Kidney (tissue), 13 donors: ENCODE measurements at regions not wholly inside any gene's neighbourhood (a gene's known extent, or its start where the extent isn't known, plus 50 kb on each side); places are given as distances from the start of the nearest gene placed in this dataset.

Experiments used
- DNase-seq, 5 donors: peaks; one replicate each; pipeline ENCODE4 v3.0.0-alpha.2; 2013 to 2020
- FAIRE-seq: peaks from 2 replicates; lab custom pipeline; 2012; peaks lifted over from hg19 to GRCh38; lab: Jason Lieb, UNC
- H3K27ac ChIP-seq, 2 donors: one replicate each; pipeline ENCODE4 v1.7.0; 2013; ENCODE audit warnings: low read depth in 2 of 2, low read length in 2 of 2, inconsistent platforms in 1 of 2
- H3K27me3 ChIP-seq: one replicate; pipeline ENCODE4 v1.7.1; 2013; ENCODE audit warnings: low read length, inconsistent platforms; ENCODE audit not compliant: control insufficient read depth, insufficient read depth
- H3K36me3 ChIP-seq, 3 donors: one replicate each; pipeline versions ENCODE4 v1.7.0 to v1.7.1; 2013; ENCODE audit warnings: low read length in 3 of 3, control low read depth in 1 of 3, inconsistent platforms in 1 of 3; ENCODE audit not compliant: insufficient read depth in 3 of 3, control insufficient read depth in 2 of 3
- H3K4me1 ChIP-seq, 3 donors: one replicate each; pipeline versions ENCODE4 v1.7.0 to v1.7.1; 2013; ENCODE audit warnings: low read length in 3 of 3, inconsistent platforms in 1 of 3, low read depth in 1 of 3; ENCODE audit not compliant: control insufficient read depth in 2 of 3, insufficient read depth in 2 of 3
- H3K4me3 ChIP-seq, 3 donors: one replicate each; pipeline versions ENCODE4 v1.7.0 to v1.8.1; 2013; ENCODE audit warnings: low read length in 3 of 3, control low read depth in 1 of 3, inconsistent platforms in 1 of 3
- H3K9ac ChIP-seq, 3 donors: one replicate each; pipeline versions ENCODE4 v1.7.0 to v1.7.1; 2013; ENCODE audit warnings: low read length in 3 of 3, control low read depth in 1 of 3, inconsistent platforms in 1 of 3
- H3K9me3 ChIP-seq, 3 donors: one replicate each; pipeline versions ENCODE4 v1.7.0 to v1.7.1; 2013; ENCODE audit warnings: low read length in 3 of 3, control low read depth in 1 of 3, inconsistent platforms in 1 of 3; ENCODE audit not compliant: control insufficient read depth in 2 of 3, insufficient read depth in 1 of 3
- CTCF ChIP-seq: IDR thresholded peaks from 3 replicates; pipeline ENCODE4 v1.5.1; 2012; ENCODE audit warnings: mild to moderate bottlenecking, moderate library complexity, borderline replicate concordance; ENCODE audit not compliant: insufficient read depth; ENCODE audit errors: extremely low read depth
- intact Hi-C: fragments of 100-400 bp; cut with DNase I; formaldehyde crosslinking; loops from one replicate; pipeline ENCODE4 v1.11.1; 2022
- donor health status: control.
- donor health status: control.
- donor health status: control.
- donor health status: control.
- donor health status: control.
- donor health status: DM: yes; HTN: yes; CAD: no.
- donor health status: Normal renal cell carcinoma (clear cell type).

GRCh38 chr6:108744244-108744972, 103.8 kb upstream of the ARMC2 start:
- Histone ChIP-seq H3K9ac (no peak overlapping the region), H3K27ac (no peak overlapping the region), H3K36me3 (no peaks in the 10 kb centered on the region), H3K9me3 (no peaks in the 10 kb centered on the region), H3K4me3 (no peak overlapping the region), H3K4me1 (peaks cover 0 to 8% (median 0%) of the 10 kb centered on the region in 3 donors), H3K27me3 (no peaks in the 10 kb centered on the region)
- intact Hi-C loops, result no loop called here
- no peak for FAIRE-seq
- TF ChIP-seq CTCF, result no peak
- no peak for DNase-seq

- no peaks in the 10 kb centered on the region for H3K27me3 ChIP-seq
- no peaks in the 10 kb centered on the region for H3K36me3 ChIP-seq
- H3K4me3 ChIP-seq, result no peak overlapping the region
- FAIRE-seq, result no peak
- DNase-seq, result no peak
- H3K9ac ChIP-seq, result no peak overlapping the region
- TF ChIP-seq CTCF, result no peak
- intact Hi-C loops, result no loop called here
- H3K27ac ChIP-seq, result no peak overlapping the region
- no peaks in the 10 kb centered on the region for H3K9me3 ChIP-seq
- peaks cover 0 to 8% (median 0%) of the 10 kb centered on the region in 3 donors for H3K4me1 ChIP-seq
Measured at GRCh38 chr6:108744996-108745395, 103.2 kb upstream of the ARMC2 start.

- Histone ChIP-seq H3K27me3 (no peaks in the 10 kb centered on the region), H3K27ac (no peak overlapping the region), H3K4me1 (peaks cover 0 to 8% (median 0%) of the 10 kb centered on the region in 3 donors), H3K9me3 (no peaks in the 10 kb centered on the region), H3K4me3 (no peak overlapping the region), H3K9ac (no peak overlapping the region), H3K36me3 (no peaks in the 10 kb centered on the region)
- intact Hi-C loops, result no loop called here
- TF ChIP-seq CTCF, result no peak
- no peak for DNase-seq
- FAIRE-seq, result no peak
Measured at GRCh38 chr6:108745664-108746336, 102.4 kb upstream of the ARMC2 start.
